ENCODE measurements at regions not wholly inside any gene's neighbourhood (a gene's known extent, or its start where the extent isn't known, plus 50 kb on each side); places are given as distances from the start of the nearest gene placed in this dataset.
"Not testable (repeated sequence)": the region's sequence is repeated elsewhere in the genome, so short reads cannot be mapped to it uniquely, and the experiment has no call there.

GRCh38 chr5:63794296-63794695 lies 167.9 kb downstream of the HTR1A start:
- no peak for TF ChIP-seq CTCF (IDR thresholded peaks at IDR 0.05; ENCODE audit: low read depth, low read length)
- DNase-seq = no peak
- Histone ChIP-seq H3K4me1 (no peaks in the 10 kb centered on the region), H3K27me3 (no peaks in the 10 kb centered on the region), H3K4me3 (ENCODE audit: low read depth, low read length) (no peak overlapping the region), H3K9me3 (no peaks in the 10 kb centered on the region), H3K36me3 (no peaks in the 10 kb centered on the region)

GRCh38 chr5:63774939-63775338 lies 187.3 kb downstream of the HTR1A start:
- H3K4me1 ChIP-seq = no peaks in the 10 kb centered on the region

GRCh38 chr5:63768221-63768620 lies 194.0 kb downstream of the HTR1A start:
- Histone ChIP-seq H3K4me1 (no peaks in the 10 kb centered on the region), H3K9me3 (no peaks in the 10 kb centered on the region), H3K36me3 (no peaks in the 10 kb centered on the region), H3K27me3 (no peaks in the 10 kb centered on the region), H3K4me3 (ENCODE audit: low read depth, low read length) (no peak overlapping the region)
- no peak for TF ChIP-seq CTCF (IDR thresholded peaks at IDR 0.05; ENCODE audit: low read depth, low read length)
- no peak for DNase-seq

More at GRCh38 chr5:63774939-63775338, 187.3 kb downstream of the HTR1A start:
- Histone ChIP-seq H3K27me3 (no peaks in the 10 kb centered on the region), H3K9me3 (no peaks in the 10 kb centered on the region), H3K36me3 (no peaks in the 10 kb centered on the region), H3K4me3 (ENCODE audit: low read depth, low read length) (no peak overlapping the region)
- DNase-seq = no peak
- TF ChIP-seq CTCF (IDR thresholded peaks at IDR 0.05; ENCODE audit: low read depth, low read length) = no peak

- DNase-seq = no peak
- H3K9me3 ChIP-seq = no peaks in the 10 kb centered on the region
- H3K36me3 ChIP-seq = no peaks in the 10 kb centered on the region
- no peaks in the 10 kb centered on the region for H3K27me3 ChIP-seq
- no peaks in the 10 kb centered on the region for H3K4me1 ChIP-seq
- no peak for TF ChIP-seq CTCF (IDR thresholded peaks at IDR 0.05; ENCODE audit: low read depth, low read length)
- H3K4me3 ChIP-seq (ENCODE audit: low read depth, low read length) = no peak overlapping the region
Measured at GRCh38 chr5:63760965-63761364, 201.3 kb downstream of the HTR1A start.

- Histone ChIP-seq H3K9me3 (no peaks in the 10 kb centered on the region), H3K27me3 (no peaks in the 10 kb centered on the region), H3K4me3 (ENCODE audit: low read depth, low read length) (no peak overlapping the region), H3K36me3 (no peaks in the 10 kb centered on the region), H3K4me1 (no peaks in the 10 kb centered on the region)
- no peak for TF ChIP-seq CTCF (IDR thresholded peaks at IDR 0.05; ENCODE audit: low read depth, low read length)
- DNase-seq = no peak
Measured at GRCh38 chr5:63743096-63743798, 219.0 kb downstream of the HTR1A start.

- DNase-seq; H3K4me3 ChIP-seq (ENCODE audit: low read depth, low read length); H3K27me3 ChIP-seq; H3K9me3 ChIP-seq; H3K4me1 ChIP-seq; H3K36me3 ChIP-seq: not testable (repeated sequence)
Measured at GRCh38 chr5:63732880-63733279, 229.4 kb downstream of the HTR1A start.

All from BE2C (cell line).